ENCODE measurements at regions not wholly inside any gene's neighbourhood (a gene's known extent, or its start where the extent isn't known, plus 50 kb on each side); places are given as distances from the start of the nearest gene placed in this dataset.

- H3K36me3 ChIP-seq (ENCODE audit: low read depth, low read length), result no peaks in the 10 kb centered on the region
- H3K9ac ChIP-seq (ENCODE audit: low read length), result no peak overlapping the region
- H3K9me2 ChIP-seq (replicated peaks; ENCODE audit: low read length), result no peaks in the 10 kb centered on the region
- DNase-seq (no peak), ATAC-seq (no peak)
- BruUV-seq (replicated peaks), result no TSS peak
- H3K79me2 ChIP-seq (ENCODE audit: low read length), result no peaks in the 10 kb centered on the region
- no peak overlapping the region for H3K4me2 ChIP-seq (ENCODE audit: low read length)
- H2AFZ ChIP-seq (ENCODE audit: low read length), result no peak overlapping the region
- H3F3A ChIP-seq (ENCODE audit: low read length, unreplicated experiment), result no peaks in the 10 kb centered on the region
- TF ChIP-seq EZH2phosphoT487 (IDR thresholded peaks at IDR 0.05; ENCODE audit: borderline replicate concordance, low read length), result no peak
- no peak for TF ChIP-seq CTCF (conservative IDR thresholded peaks at IDR 0.05; ENCODE audit: low read depth, low read length)
- no peak for TF ChIP-seq EZH2 (IDR thresholded peaks at IDR 0.05; ENCODE audit: low read length, unreplicated experiment)
- H4K20me1 ChIP-seq (ENCODE audit: low read length), result no peaks in the 10 kb centered on the region
- H3K4me1 ChIP-seq (ENCODE audit: insufficient read depth, low read length), result no peaks in the 10 kb centered on the region
- CTCF ChIA-PET, result no interaction called here
- intact Hi-C loops (cut with micrococcal nuclease), result no loop called here
- no peak overlapping the region for H3K27ac ChIP-seq (ENCODE audit: low read length)
- no peaks in the 10 kb centered on the region for H3K9me3 ChIP-seq (ENCODE audit: low read length)
- no peaks in the 10 kb centered on the region for H3K27me3 ChIP-seq (ENCODE audit: low read length)
- H3K4me3 ChIP-seq (ENCODE audit: low read length), result no peak overlapping the region
- POLR2A ChIA-PET (ENCODE audit: unreplicated experiment), result no interaction called here
These were observed 169.3 kb upstream of the OSR1 start for GRCh38 chr2:19527771-19528170.

GRCh38 chr2:19525313-19525712, 166.9 kb upstream of the OSR1 start:
- ChIA-PET POLR2A (ENCODE audit: unreplicated experiment) (no interaction called here), CTCF (no interaction called here)
- no peaks in the 10 kb centered on the region for H3F3A ChIP-seq (ENCODE audit: low read length, unreplicated experiment)
- intact Hi-C loops (cut with micrococcal nuclease), result no loop called here
- no TSS peak for BruUV-seq (replicated peaks)
- H2AFZ ChIP-seq (ENCODE audit: low read length), result no peak overlapping the region
- H3K27ac ChIP-seq (ENCODE audit: low read length), result no peak overlapping the region
- H3K79me2 ChIP-seq (ENCODE audit: low read length), result no peaks in the 10 kb centered on the region
- H3K36me3 ChIP-seq (ENCODE audit: low read depth, low read length), result no peaks in the 10 kb centered on the region
- H3K9me2 ChIP-seq (replicated peaks; ENCODE audit: low read length), result no peaks in the 10 kb centered on the region
- no peak overlapping the region for H3K9ac ChIP-seq (ENCODE audit: low read length)
- DNase-seq (peak; percentile 16), ATAC-seq (no peak)
- H4K20me1 ChIP-seq (ENCODE audit: low read length), result no peaks in the 10 kb centered on the region
- no peaks in the 10 kb centered on the region for H3K9me3 ChIP-seq (ENCODE audit: low read length)
- no peaks in the 10 kb centered on the region for H3K27me3 ChIP-seq (ENCODE audit: low read length)
- no peak overlapping the region for H3K4me3 ChIP-seq (ENCODE audit: low read length)
- no peaks in the 10 kb centered on the region for H3K4me1 ChIP-seq (ENCODE audit: insufficient read depth, low read length)
- TF ChIP-seq EZH2 (IDR thresholded peaks at IDR 0.05; ENCODE audit: low read length, unreplicated experiment), result no peak
- no peak for TF ChIP-seq CTCF (conservative IDR thresholded peaks at IDR 0.05; ENCODE audit: low read depth, low read length)
- TF ChIP-seq EZH2phosphoT487 (IDR thresholded peaks at IDR 0.05; ENCODE audit: borderline replicate concordance, low read length), result no peak
- H3K4me2 ChIP-seq (ENCODE audit: low read length), result no peak overlapping the region

- Histone ChIP-seq H3K4me2 (ENCODE audit: low read length) (no peak overlapping the region), H3K36me3 (ENCODE audit: low read depth, low read length) (no peaks in the 10 kb centered on the region), H3K9me2 (replicated peaks; ENCODE audit: low read length) (no peaks in the 10 kb centered on the region), H2AFZ (ENCODE audit: low read length) (no peak overlapping the region), H3K9ac (ENCODE audit: low read length) (no peak overlapping the region), H3K79me2 (ENCODE audit: low read length) (no peaks in the 10 kb centered on the region), H3K27me3 (ENCODE audit: low read length) (no peaks in the 10 kb centered on the region), H3K4me1 (ENCODE audit: insufficient read depth, low read length) (no peaks in the 10 kb centered on the region), H3K27ac (ENCODE audit: low read length) (no peak overlapping the region), H3K4me3 (ENCODE audit: low read length) (no peak overlapping the region), H3F3A (ENCODE audit: low read length, unreplicated experiment) (no peaks in the 10 kb centered on the region), H3K9me3 (ENCODE audit: low read length) (no peaks in the 10 kb centered on the region), H4K20me1 (ENCODE audit: low read length) (no peaks in the 10 kb centered on the region)
- DNase-seq (no peak), ATAC-seq (no peak)
- intact Hi-C loops (cut with micrococcal nuclease), result no loop called here
- CTCF ChIA-PET, result no interaction called here
- no TSS peak for BruUV-seq (replicated peaks)
- POLR2A ChIA-PET (ENCODE audit: unreplicated experiment), result interaction anchor here (0.6 kb wide), 1 partner anchor 101 kb away, joined by 3 read pairs; no protein-coding TSS in a partner anchor
- TF ChIP-seq EZH2 (IDR thresholded peaks at IDR 0.05; ENCODE audit: low read length, unreplicated experiment) (no peak), EZH2phosphoT487 (IDR thresholded peaks at IDR 0.05; ENCODE audit: borderline replicate concordance, low read length) (no peak), CTCF (conservative IDR thresholded peaks at IDR 0.05; ENCODE audit: low read depth, low read length) (no peak)
These were observed 160.6 kb upstream of the OSR1 start for GRCh38 chr2:19519045-19519444.

Measured in PC-3 (cell line).